Astrocyte of the cerebellum (primary cell): ENCODE measurements at regions not wholly inside any gene's neighbourhood (a gene's known extent, or its start where the extent isn't known, plus 50 kb on each side); places are given as distances from the start of the nearest gene placed in this dataset.

Experiments
- DNase-seq: peaks from one replicate; pipeline ENCODE4 v3.0.0-alpha.2; 2011; ENCODE audit warnings: low read depth
- H3K4me3 ChIP-seq: 2 replicates; pipeline ENCODE4 v1.5.1; 2011; ENCODE audit warnings: mild to moderate bottlenecking, low read depth, low read length, moderate library complexity
- in situ Hi-C: cut with HindIII; loops from 2 replicates; pipeline ENCODE4 v1.10.0; 2017; ENCODE audit warnings: low sequenced_read_pairs
- TF ChIP-seq, protein P1 (sequence below): IDR thresholded peaks from 2 replicates; pipeline ENCODE4 v1.5.1; 2012; ENCODE audit warnings: low read length, low read depth, moderate library complexity, mild to moderate bottlenecking; ENCODE audit errors: missing control alignments

DNA sequence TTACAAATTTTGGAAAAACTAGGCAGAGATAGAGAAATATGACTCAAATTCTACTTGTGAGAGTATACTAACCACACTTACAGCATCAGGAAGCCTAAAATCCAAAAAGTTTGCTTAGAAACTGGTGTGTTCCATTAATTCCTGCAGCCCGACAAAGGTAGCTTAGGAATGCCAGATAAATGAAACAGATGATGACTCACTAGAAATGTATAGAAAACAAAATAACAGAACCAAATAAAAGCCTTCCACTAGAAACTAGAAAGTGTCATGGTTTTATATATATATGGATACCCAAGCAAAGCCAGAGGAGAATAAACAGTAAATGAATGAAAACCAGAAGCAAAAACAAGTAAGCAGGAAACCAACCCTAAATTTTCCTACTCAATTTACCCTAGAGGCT, 272.2 kb upstream of the PRDM9 start:
- in situ Hi-C loops = no loop called here
- no peak for DNase-seq
- TF ChIP-seq, protein P1, sequence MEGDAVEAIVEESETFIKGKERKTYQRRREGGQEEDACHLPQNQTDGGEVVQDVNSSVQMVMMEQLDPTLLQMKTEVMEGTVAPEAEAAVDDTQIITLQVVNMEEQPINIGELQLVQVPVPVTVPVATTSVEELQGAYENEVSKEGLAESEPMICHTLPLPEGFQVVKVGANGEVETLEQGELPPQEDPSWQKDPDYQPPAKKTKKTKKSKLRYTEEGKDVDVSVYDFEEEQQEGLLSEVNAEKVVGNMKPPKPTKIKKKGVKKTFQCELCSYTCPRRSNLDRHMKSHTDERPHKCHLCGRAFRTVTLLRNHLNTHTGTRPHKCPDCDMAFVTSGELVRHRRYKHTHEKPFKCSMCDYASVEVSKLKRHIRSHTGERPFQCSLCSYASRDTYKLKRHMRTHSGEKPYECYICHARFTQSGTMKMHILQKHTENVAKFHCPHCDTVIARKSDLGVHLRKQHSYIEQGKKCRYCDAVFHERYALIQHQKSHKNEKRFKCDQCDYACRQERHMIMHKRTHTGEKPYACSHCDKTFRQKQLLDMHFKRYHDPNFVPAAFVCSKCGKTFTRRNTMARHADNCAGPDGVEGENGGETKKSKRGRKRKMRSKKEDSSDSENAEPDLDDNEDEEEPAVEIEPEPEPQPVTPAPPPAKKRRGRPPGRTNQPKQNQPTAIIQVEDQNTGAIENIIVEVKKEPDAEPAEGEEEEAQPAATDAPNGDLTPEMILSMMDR = no peak

GRCh38 chr5:23234197-23234596, 273.2 kb upstream of the PRDM9 start:
- in situ Hi-C loops = no loop called here
- DNase-seq = no peak
- TF ChIP-seq, protein P1 = no peak

More for the DNA sequence above, 272.2 kb upstream of the PRDM9 start:
- no peak overlapping the region for H3K4me3 ChIP-seq

DNA sequence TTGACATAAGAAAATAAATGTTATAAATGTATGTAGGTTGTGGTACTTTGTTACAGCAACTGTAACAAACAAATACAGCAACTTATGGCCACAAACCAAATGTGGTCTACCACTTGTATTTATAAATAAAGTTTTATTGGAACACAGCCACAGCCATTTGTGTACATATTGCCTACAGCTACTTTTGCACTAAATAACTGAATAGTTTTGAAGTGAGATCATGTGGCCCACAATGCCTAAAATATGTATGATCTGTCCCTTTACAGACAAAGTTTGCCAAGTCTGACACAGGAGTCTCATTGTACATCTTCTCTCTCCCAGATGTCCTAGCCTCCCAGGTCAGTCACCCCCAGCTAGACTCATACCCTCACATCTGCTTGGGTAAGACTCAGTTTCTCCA, 283.6 kb upstream of the PRDM9 start:
- no peak overlapping the region for H3K4me3 ChIP-seq
- DNase-seq = no peak
- in situ Hi-C loops = no loop called here
- TF ChIP-seq, protein P1 = no peak

More at GRCh38 chr5:23234197-23234596, 273.2 kb upstream of the PRDM9 start:
- no peak overlapping the region for H3K4me3 ChIP-seq

DNA sequence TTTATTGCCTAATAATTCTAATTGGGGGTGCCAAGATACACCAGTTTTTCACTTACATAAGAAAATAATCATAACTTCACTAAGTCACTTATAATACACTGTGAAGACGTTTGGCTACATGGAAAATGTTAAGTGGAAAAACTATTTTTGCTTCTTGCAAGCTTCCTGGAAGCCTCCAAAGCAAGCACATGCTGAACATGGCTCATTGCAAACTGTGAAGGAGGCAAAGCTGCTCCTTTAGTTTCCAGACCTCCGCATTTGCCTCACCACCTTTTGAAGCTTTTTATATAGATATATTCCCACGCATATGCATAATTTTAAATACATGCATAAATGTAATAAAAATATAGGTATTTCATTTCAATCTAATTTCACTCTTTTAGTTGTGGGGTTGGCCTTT, 285.6 kb upstream of the PRDM9 start:
- in situ Hi-C loops = no loop called here
- no peak for DNase-seq
- TF ChIP-seq, protein P1 = no peak
- no peak overlapping the region for H3K4me3 ChIP-seq

GRCh38 chr5:23217159-23217558, 290.2 kb upstream of the PRDM9 start:
- TF ChIP-seq, protein P1 = no peak
- in situ Hi-C loops = no loop called here
- no peak overlapping the region for H3K4me3 ChIP-seq
- DNase-seq = no peak

GRCh38 chr5:23216345-23216744, 291.1 kb upstream of the PRDM9 start:
- no peak overlapping the region for H3K4me3 ChIP-seq
- in situ Hi-C loops = no loop called here
- no peak for DNase-seq
- TF ChIP-seq, protein P1 = no peak

DNA sequence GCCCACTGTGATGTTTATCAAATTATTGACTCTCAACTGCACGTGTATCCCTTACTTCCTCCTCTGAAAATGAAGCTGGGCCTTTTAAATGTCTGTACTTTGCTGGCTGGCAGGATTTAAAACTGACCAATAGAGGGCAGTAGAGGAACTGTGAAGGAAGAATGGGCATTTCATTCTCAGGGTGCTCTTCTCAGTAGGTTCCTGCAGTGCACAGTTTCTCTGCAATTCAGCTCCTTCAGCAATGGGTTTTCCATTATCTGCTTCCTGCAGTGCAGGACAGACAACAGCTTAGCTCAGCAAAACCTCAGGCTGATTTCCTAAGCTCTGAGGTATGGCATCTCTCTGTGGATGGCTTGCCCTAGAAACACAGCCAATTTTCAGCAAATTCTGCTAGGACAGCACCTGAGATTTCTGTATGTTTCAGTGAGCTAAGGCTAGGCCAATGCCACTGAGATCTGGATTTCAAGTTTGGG, 298.4 kb upstream of the PRDM9 start:
- no peak overlapping the region for H3K4me3 ChIP-seq
- DNase-seq = no peak
- in situ Hi-C loops = no loop called here
- TF ChIP-seq, protein P1 = peak; percentile 67
